Hypothalamus (tissue), 51 donors: ENCODE measurements at regions not wholly inside any gene's neighbourhood (a gene's known extent, or its start where the extent isn't known, plus 50 kb on each side); places are given as distances from the start of the nearest gene placed in this dataset.
A peak's percentile ranks its signal among the peaks of the same experiment; 100 is the strongest.
"Not testable (repeated sequence)": the region's sequence is repeated elsewhere in the genome, so short reads cannot be mapped to it uniquely, and the experiment has no call there.

ENCODE experiments used
- DNase-seq, 51 donors: peaks; one replicate each; lab custom pipeline; 2025; lab: John Stamatoyannopoulos, UW

DNA sequence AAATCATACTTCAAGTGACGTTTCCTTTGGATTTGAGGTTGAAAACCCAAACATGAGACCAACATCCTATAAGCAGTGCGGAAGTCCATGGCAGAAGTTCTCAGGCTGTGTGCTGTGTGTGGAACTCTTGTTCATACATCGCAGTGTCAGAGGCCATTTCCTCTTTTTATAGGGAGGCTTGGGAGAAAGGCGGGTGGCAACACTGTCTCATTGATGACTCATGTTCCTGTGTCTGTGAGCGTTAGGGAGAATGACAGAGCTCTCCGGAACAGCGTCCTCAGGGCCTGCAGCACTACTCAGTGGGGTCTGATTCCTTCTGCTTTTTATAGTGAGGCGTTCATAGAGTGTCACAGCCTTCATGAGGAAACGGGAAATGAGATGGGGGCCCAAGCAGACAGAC lies 98.8 kb upstream of the BASP1 start:
- peak in 30 of 51 donors; percentile 4 to 45 (median 14) for DNase-seq

DNA sequence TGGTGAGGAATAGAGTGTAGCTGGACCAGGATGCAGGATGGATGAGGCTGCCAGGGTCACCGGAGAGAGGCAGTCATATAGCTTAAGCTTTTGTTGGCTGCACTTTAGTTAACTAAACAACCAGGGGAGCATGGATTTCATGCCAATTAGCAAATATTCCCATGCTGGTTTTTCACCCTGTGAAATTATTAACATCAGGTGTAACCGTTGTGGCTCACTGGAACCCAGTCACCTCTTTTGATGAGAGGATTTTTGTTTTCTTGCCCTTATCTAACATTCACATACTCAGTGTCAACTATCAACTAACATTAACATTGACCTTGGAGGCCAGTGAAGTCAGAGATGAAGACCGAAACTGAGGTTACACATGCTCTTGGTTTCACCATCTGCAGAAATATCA lies 97.2 kb upstream of the BASP1 start:
- no peak for DNase-seq

DNA sequence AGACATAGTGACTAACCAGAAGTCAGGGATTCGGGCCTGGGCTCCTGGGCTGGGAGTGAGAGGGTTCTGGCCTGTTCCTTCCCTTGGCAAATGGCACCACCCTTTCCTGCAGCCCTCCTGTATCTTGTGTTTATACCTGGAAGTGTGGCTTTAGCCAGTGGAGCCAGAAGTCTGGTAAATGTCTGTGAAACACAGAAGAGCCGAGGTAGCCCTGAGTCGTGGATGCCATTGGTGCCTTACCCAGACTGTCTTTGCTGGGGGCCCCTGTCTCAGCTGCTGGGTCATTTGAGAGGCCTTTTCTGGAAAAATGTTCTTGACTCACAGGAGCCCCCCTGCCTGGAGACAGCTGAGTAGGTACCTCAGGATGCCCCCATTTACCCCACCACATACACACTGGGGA lies 95.7 kb upstream of the BASP1 start:
- DNase-seq: no peak

DNA sequence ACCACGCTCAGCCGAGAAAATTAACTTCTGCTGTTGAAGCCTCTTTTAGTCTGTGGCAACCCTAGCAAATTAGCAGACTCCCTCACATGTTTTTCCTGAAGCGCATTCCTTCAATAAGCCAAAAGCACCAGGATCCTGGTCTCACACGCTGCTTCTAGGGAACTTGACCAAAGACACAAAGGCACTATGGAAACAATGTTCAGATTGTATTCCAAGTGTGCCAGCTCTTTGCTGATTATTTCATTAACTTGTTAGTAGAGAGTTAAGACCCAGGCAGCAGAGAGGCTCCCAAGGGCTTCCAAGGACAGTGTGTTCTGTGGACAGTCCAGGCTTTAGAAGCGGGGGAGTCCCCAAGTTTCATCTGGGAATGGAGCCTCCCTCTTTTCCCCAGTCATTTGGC lies 94.4 kb upstream of the BASP1 start:
- no peak for DNase-seq

DNA sequence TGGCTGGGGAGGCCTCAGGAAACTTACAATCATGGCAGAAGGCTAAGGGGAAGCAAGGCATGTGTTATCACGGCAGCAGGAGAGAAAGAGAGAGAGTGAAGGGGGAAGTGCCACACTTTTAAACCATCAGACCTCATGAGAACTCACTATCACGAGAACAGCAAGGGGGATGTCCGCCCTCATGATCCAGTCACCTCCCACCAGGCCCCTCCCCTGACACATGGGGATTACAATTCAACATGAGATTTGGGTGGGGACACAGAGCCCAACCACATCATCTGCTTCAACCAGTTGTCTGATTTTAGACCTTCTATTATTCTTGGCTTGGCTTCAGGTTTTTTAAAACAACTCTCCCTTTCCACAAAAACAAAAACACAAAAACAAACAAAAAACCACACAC lies 93.7 kb upstream of the BASP1 start:
- not testable (repeated sequence) for DNase-seq

DNA sequence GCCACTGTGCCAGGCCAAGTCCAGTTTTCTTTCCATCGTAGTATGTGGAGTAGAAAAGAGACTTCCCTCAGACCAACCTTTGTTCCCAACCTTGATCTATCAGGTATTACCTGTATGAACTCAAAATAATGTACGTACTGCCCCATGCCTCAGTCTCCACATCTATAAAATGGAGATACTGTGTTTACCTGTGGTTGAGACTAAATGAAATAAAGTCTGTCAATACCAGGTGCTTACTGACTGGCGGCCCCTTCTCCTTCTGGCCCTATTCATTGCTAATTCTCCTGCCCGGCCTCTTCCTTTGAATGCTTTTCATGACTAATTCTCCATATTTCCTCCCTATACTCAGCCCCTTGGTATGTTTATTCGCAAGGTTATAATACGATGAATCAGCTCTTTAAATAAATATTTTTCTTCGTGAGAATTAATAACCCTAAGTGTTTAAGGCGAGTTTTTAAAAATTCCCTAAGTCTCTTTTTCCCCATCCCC lies 89.6 kb upstream of the BASP1 start:
- no peak for DNase-seq

DNA sequence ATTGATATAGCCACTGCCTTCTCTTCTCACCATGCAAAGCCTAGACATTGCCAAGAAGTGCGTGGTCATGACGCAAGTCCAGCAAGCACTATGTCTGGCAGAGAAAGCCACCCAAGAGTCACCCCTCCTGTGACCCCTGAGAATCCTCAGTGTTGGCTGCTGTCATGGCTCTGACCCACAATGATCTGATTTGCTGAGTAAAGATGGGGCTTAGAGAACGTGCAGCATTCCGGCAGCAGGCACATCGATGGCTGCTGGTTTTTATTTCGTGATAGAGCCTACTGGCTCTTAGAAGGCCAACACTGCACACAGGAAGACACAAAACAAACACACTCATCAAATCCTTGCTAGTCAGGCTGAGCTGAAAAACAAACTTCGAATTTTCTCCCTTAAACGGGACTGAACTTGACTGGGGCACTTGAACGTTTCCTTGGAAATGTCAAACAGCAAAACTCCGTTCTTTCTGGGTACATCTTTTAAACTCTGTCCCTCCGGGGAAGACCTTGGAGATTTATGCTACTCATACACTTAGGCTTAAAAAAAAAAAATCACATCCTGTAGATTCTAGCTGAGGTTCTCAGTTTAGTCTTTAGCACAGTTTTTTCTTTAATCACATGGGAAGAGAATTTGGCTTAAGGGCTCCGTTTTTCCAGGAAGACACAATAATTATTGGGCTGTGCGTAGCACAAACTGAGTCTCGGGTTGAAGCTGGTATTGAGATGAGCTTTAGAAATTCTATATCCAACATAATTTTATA lies 88.2 kb upstream of the BASP1 start:
- DNase-seq: no peak

DNA sequence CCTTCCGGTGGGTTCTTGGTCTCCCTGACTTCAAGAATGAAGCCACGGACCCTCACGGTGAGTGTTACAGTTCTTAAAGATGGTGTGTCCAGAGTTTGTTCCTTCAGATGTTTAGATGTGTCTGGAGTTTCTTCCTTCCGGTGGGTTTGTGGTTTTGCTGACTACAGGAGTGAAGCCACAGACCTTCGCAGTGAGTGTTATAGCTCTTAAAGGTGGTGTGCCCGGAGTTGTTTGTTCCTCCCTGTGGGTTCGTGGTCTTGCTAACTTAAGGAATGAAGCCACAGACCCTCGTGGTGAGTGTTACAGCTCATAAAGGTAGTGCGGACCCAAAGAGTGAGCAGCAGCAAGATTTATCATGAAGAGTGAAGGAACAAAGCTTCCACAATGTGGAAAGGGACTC lies 87.1 kb upstream of the BASP1 start:
- not testable (repeated sequence) for DNase-seq

DNA sequence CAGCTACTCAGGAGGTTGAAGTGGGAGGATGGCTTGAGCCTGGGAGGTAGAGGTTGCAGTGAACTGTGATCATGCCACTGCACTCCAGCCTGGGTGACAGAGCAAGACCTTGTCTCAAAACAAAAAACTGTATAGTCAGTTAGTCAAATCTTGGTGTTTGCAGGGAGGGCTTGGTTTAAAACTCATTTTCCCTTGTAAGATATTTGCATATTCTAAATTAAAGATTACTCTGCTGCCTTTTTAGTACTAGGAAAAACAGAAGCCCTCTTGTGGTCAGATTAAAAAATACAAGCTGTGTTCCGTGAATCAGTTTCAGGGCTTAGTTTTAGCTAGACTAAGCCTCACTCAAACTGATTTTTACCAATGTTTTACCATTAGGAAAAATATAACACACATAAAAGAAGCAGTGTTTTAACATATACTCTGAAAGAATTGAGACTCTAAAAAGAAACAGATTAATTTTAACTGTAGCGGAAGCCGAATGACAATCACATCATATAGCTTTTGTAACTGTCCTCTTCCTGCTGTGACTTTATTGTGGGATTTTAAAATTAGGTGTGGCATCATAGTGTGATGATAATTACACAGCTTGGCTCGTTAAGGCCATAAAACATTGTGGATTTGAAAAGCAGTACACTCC lies 84.9 kb upstream of the BASP1 start:
- DNase-seq: peak in 1 of 51 donors; percentile 23

DNA sequence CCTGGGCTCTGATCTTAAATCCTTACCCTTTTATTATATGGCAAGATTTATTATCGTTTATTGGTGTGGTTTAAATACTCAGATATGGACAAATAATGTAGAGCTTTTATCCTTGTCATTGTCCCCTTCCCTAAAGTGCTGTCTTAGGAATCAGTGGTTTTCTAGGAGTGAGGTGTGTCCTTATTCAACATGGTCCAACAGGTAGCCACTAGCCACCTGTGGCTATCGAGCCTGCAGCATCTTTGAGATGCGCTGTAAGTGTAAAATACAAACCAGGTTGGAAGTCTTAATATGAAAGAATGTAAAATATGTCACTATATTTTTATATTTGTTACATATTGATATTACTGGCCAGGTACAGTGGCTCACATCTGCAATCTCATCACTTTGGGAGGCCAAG lies 82.4 kb upstream of the BASP1 start:
- DNase-seq: no peak

DNA sequence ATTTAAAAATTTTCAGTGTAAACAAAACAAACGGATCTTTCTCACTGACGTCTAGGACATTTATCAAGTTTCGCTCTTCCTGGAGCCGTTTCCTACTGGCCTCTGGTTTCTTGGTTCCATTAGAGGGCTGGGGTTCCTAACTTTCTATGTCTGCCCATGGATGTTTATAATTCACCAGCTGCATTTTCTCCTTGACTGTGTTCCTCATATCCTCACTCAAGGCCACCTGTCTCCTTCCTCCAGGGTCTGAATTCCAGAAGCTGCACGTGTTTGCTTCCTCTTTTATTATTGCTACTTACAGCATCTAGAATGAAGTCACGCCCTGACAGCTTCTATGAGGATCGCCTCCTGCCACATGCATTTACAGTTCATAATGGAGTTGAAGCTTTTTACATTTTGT lies 74.1 kb upstream of the BASP1 start:
- no peak for DNase-seq

DNA sequence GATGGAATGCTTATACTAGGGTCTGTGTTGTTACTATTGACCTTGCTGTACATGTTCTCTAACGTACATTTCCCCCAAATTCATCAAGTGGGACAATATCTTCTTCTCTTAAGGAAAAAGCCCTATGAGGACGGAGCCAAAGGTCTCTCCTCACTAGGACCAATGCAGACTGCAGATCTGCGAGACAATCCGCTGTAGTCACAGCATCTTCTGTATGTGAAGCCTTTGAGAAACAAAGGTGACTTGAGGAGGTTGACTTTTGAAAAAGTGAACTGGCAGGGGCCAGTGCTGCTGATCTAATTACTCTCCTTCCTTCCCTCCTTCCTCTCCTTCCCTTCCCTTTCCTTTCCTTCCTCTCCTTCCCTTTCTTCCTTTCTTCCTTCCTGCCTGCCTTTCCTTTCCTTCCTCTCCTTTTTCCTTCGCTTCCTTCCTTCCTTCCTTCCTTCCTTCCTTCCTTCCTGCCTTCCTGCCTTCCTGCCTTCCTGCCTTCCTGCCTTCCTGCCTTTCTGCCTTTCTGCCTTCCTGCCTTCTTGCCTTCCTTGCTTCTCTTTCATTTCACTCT lies 71.1 kb upstream of the BASP1 start:
- no peak for DNase-seq

DNA sequence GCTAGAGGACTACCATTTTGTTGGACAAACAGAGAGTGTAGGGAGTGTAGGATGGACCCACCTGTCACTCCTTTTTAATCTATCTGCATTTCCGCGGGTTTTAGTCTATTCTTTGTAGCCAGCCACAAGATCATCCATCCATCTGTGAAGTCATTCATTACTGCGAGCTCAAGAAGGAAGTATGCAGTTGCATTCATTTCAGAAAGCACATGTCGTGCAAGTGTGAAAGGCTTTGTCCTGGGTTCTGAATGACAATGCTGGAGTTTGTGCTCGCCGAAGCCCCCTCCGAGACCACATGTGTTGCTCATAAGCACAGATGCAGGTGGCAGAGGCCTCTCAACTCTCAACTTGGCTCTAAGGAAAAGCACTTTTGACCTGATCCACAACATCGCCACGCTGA lies 70.3 kb upstream of the BASP1 start:
- DNase-seq: no peak

DNA sequence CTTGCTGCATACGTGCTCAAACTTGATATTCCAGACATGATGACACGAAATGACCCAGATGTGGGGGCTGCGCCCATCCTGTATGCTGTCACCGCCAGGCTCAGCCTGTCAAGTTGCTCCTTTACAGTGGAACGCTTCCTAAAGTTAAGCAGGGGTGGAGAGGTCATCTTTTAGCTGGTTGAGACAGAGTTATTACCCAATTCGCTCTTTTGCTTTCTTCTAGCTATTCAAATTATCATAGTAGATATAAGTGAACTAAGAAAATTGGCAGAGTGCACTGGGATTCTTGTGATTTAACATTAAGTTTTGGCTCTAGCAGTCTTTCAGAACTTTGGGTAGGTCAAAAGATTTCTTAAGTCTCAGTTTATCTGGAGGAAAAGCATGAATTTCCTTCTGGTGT lies 69.8 kb upstream of the BASP1 start:
- no peak for DNase-seq

DNA sequence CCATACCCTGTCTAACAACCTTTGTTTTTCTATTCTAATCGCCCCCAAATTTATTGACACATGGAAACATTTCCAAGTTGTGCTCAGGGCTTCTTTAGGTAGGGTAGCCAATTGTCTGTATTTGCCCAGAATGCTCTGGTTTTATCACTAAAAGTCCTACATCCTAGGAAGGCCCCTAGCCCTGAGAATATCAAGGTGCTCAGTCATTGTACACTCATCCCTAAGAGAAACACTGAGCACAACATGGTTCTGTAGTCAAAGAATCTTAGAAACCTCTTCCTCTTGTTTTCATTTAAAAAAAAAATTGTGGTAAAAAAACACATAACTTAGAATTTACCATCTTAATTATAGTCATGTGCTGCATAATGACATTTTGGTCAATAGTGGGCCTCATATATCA lies 69.0 kb upstream of the BASP1 start:
- no peak for DNase-seq

DNA sequence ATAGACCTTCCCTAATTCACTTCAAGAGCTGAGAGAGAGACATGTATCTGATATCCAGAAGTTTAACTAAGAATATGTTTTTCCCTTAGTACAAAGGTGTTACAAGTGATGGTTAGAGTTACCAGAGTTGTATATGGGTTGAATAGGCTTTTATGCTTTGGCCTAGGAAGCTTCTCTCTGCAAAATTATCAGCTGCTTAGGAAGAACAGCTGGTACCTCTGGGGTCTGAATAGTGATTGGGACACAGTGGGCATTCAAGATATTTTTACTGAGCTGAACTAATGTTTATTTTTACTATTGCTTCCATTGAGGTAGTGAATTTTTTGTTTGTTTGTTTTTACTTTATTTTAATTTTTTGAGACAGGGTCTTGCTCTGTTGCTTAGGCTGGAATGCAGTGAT lies 67.6 kb upstream of the BASP1 start:
- DNase-seq: no peak

DNA sequence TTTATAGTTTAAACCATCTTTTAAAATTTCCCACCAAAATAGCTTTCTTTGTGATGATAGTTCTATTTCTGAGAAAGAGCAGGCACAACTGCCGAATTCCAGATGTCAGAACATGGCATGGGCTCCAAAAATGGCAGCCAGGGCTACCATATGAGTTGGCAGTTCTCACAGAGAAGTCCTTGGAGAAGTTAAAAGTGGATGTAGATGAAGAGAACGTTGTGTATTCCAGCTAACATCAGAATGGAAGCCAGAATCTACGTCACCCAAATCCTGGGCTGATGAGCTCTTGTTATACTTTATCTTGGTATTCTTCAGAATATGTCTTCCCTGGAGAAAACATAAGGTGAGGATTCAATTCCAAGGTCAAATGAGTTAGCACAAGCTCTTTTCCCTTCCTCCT lies 66.9 kb upstream of the BASP1 start:
- DNase-seq: no peak

DNA sequence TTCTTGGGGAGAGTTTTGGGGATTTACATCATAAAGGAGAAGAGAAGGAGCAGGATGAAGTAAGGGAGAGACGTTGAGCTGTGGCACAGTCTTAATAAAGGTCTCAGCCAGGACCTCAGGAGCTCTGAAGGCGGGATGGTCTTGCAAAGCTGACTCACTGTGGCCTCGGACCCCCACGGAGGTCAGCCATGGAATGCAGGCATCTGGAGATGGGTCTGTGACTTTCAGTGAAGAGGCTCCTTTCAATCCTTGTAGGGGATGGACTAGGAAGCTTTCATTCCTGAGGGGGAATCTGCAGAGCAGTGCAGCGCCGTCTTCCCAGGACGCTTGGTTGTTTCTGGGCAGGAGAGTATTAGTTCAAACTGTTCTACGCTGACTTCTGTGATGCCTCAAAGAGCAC lies 65.7 kb upstream of the BASP1 start:
- DNase-seq: no peak

DNA sequence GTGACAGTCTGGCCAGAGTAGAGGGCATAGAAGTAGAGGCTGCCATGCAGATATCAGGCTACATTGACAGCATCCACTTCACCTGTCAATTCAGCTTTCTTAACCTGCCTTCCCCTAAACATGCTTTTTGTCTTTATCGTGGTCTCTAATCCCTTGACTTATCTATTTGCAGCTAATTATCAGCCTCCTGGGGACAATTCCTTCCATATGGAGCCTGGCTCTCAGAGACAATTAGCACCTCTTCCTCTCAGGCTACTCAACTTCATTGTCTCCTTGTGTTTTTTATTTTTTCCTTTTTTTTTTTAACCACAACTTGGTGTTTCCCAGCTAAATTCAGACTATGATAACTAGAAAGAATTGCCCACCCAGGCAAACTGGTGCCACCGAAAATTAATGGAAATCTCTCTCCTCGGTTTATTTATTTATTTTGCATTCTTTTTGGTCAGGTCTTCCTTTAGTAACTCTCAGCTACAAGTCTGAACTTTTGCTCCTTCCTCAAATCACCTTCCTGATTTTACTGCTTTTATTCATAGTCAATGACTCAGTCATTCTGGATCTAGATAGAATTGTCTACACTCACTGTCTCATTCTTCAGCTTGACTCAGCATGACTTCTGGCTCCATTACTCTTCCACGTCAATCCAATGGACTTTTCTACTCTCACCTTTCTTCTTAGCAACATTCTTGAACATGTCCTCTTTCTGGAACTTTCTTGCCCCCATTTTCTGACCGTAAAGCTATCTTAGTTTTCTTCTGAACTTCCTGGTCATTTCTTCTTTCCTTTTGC lies 63.0 kb upstream of the BASP1 start:
- DNase-seq: no peak

DNA sequence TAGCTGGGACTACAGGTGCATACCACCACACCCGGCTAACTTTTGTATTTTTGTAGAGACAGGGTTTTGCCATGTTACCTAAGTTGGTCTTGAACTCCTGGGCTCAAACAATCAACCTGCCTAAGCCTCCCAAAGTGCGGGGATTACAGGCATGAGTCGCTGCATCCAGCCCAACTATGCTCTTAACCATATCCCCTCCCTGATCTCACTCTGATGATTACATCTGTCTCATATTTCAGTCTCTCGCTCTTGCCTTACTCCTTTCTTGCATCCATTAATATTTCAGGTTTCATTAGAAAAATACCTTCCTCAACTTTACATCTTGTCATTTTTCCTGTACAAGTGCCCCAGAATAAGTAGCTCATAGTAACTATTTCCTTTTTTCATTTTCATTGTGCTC lies 61.0 kb upstream of the BASP1 start:
- no peak for DNase-seq

DNA sequence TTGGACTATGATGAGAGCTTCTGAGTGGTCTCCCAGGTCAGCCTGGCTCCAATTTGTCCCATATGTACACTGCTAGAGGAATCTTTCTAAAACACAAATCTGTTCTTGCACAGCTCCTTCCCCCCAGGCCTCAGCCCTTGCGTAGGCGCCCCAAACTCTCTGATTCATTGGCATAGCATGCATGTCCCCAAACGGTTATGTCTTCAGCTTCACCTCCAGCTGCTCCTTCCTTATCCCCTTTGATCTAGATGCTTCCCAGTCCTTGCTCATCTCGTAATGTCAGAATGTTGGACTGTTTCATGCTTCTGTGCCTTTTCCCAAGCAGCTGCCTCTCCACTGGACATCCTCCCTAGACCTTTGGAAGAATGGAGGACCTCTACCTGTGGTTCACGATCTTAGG lies 60.1 kb upstream of the BASP1 start:
- DNase-seq: no peak
